ENCODE measurements at regions not wholly inside any gene's neighbourhood (a gene's known extent, or its start where the extent isn't known, plus 50 kb on each side); places are given as distances from the start of the nearest gene placed in this dataset.
A peak's percentile ranks its signal among the peaks of the same experiment; 100 is the strongest.

GRCh38 chr12:115770643-115771042, 506.9 kb downstream of the MED13L start:
- H3K27me3 ChIP-seq: no peaks in the 10 kb centered on the region
- no peak for TF ChIP-seq POLR2A (IDR thresholded peaks at IDR 0.05)
- no peak for TF ChIP-seq CTCF (IDR thresholded peaks at IDR 0.05)
- no peak overlapping the region for H3K4me3 ChIP-seq
- H3K36me3 ChIP-seq (replicated peaks in 1 of 2; ENCODE audit: insufficient read depth in 1 of 2, low read depth in 2 of 2): no peaks in the 10 kb centered on the region
- no peak overlapping the region for H3K27ac ChIP-seq
- intact Hi-C loops (cut with DNase I): no loop called here
- ATAC-seq (no peak), DNase-seq (no peak)
- no peaks in the 10 kb centered on the region for H3K9me3 ChIP-seq
- WGBS, 2 donors: 8 to 14% methylated on average over 1 of the region's 1 CpG
- H3K4me1 ChIP-seq: no peaks in the 10 kb centered on the region

DNA sequence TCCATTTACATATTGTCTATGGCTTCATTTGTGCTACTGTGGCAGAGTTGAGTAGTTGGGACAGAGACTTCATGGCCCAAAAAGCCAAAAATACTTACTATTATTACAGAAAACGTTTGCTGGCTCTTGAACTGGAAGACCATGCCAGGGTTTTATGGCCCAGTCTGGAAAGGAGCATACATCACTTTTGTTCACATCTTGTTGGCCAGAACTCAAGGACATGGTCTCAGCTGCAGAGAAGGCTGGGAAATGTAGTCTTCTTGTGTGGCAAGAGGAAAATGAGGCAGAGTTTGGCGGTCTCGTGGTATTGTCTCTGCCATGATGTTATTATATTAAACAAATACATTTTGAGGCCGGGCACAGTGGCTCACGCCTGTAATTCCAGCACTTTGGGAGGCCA, 509.6 kb downstream of the MED13L start:
- ATAC-seq (no peak), DNase-seq (no peak)
- Histone ChIP-seq H3K27me3 (no peaks in the 10 kb centered on the region), H3K36me3 (replicated peaks in 1 of 2; ENCODE audit: insufficient read depth in 1 of 2, low read depth in 2 of 2) (no peaks in the 10 kb centered on the region), H3K9me3 (no peaks in the 10 kb centered on the region), H3K4me1 (no peaks in the 10 kb centered on the region), H3K27ac (no peak overlapping the region), H3K4me3 (no peak overlapping the region)
- no peak for TF ChIP-seq POLR2A (IDR thresholded peaks at IDR 0.05)
- TF ChIP-seq CTCF (IDR thresholded peaks at IDR 0.05): no peak
- intact Hi-C loops (cut with DNase I): no loop called here
- WGBS, 2 donors: 44% methylated on average over 5 of the region's 5 CpGs

- ATAC-seq (no peak), DNase-seq (no peak)
- Histone ChIP-seq H3K36me3 (replicated peaks in 1 of 2; ENCODE audit: insufficient read depth in 1 of 2, low read depth in 2 of 2) (no peaks in the 10 kb centered on the region), H3K4me3 (no peak overlapping the region), H3K27ac (no peak overlapping the region), H3K4me1 (no peaks in the 10 kb centered on the region), H3K27me3 (no peaks in the 10 kb centered on the region), H3K9me3 (no peaks in the 10 kb centered on the region)
- intact Hi-C loops (cut with DNase I): no loop called here
- 9 to 12% methylated on average over 3 of the region's 3 CpGs for WGBS, 2 donors
- TF ChIP-seq CTCF (IDR thresholded peaks at IDR 0.05) (no peak), POLR2A (IDR thresholded peaks at IDR 0.05) (no peak)
Observed at GRCh38 chr12:115763982-115764621, 513.4 kb downstream of the MED13L start.

DNA sequence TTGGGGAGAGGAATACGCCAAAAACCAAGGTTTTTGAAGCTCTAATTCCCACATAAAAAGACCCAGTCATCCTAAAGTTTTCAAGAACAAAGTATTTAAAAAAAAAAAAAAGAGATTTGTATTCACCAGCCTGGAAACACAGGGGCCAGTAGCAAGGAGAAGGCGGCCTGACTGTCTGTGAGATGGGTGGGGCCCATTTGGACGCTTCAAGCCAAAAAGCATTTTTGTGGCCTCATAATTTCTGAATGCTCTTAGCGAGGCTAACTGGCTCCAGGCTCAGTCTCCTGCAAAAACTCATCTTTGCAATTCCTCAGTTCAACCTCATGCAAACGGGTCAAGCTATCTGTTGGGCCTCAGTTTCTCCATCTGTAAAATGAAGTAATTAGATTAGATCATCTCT, 514.1 kb downstream of the MED13L start:
- no peaks in the 10 kb centered on the region for H3K27me3 ChIP-seq
- no peaks in the 10 kb centered on the region for H3K36me3 ChIP-seq (replicated peaks in 1 of 2; ENCODE audit: insufficient read depth in 1 of 2, low read depth in 2 of 2)
- no peak overlapping the region for H3K27ac ChIP-seq
- H3K4me1 ChIP-seq: no peaks in the 10 kb centered on the region
- no peaks in the 10 kb centered on the region for H3K9me3 ChIP-seq
- TF ChIP-seq POLR2A (IDR thresholded peaks at IDR 0.05): no peak
- TF ChIP-seq CTCF (IDR thresholded peaks at IDR 0.05): no peak
- H3K4me3 ChIP-seq: no peak overlapping the region
- ATAC-seq: no peak
- intact Hi-C loops (cut with DNase I): no loop called here
- WGBS, 2 donors: 49 to 63% methylated on average over 5 of the region's 5 CpGs
- DNase-seq: peak in 3 of 4 donors; percentile 5 to 13 (median 12)

GRCh38 chr12:115762936-115763335, 514.6 kb downstream of the MED13L start:
- H3K36me3 ChIP-seq (replicated peaks in 1 of 2; ENCODE audit: insufficient read depth in 1 of 2, low read depth in 2 of 2): no peaks in the 10 kb centered on the region
- intact Hi-C loops (cut with DNase I): no loop called here
- H3K4me3 ChIP-seq: no peak overlapping the region
- TF ChIP-seq CTCF (IDR thresholded peaks at IDR 0.05): no peak
- TF ChIP-seq POLR2A (IDR thresholded peaks at IDR 0.05): no peak
- WGBS, 2 donors: 52 to 56% methylated on average over 3 of the region's 3 CpGs
- DNase-seq (no peak), ATAC-seq (no peak)
- no peak overlapping the region for H3K27ac ChIP-seq
- H3K27me3 ChIP-seq: no peaks in the 10 kb centered on the region
- H3K4me1 ChIP-seq: no peaks in the 10 kb centered on the region
- no peaks in the 10 kb centered on the region for H3K9me3 ChIP-seq
